ENCODE measurements at regions not wholly inside any gene's neighbourhood (a gene's known extent, or its start where the extent isn't known, plus 50 kb on each side); places are given as distances from the start of the nearest gene placed in this dataset.

DNA sequence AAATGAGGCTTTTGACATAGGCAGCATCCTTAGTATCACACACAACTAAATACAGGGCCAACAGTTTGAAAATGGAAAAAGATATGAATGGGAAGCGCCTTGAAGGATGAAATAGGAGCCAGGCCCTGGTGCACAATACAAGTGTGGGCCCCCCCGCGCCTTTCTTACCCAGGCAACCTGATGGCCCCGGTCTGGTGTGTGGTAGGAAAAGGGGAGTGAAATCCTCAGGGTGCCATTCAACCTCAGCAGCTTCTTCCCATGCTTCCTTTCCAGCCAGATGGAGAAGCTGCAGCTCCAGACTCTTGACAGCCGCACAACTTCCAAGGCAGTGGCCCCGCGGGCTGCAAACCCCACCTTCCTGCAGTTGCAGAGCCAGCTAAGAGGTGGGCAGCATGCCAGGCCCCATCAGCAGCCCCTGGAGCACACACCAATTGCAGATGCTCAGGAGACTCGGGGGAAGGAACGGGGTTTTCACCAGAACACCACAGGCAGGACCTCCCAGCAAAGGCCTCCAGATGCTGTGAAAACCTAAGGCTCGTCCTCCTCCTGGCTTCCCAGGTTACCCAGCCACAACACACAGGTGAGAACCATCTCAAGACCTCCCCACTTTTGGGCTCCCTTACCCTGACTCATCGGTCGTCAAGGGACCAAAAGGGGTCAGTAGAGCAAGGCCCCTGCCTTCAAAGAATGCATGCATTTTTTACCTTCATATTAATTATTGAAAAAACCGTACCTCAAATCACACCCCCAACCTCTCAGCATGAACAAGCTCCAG, 101.6 kb downstream of the CPN2 start:
- H3K9ac ChIP-seq (ENCODE audit: low read length): no peak overlapping the region
- H4K20me1 ChIP-seq (ENCODE audit: insufficient read depth): no peaks in the 10 kb centered on the region
- no peak overlapping the region for H2AFZ ChIP-seq (ENCODE audit: low read depth, low read length)
- H3K4me2 ChIP-seq (ENCODE audit: low read length): no peak overlapping the region
- no peaks in the 10 kb centered on the region for H3K27me3 ChIP-seq (ENCODE audit: insufficient read depth, low read depth, low read length)
- H3K79me2 ChIP-seq (replicated peaks; ENCODE audit: insufficient read depth, low read length): no peaks in the 10 kb centered on the region
- H3K9me2 ChIP-seq (ENCODE audit: insufficient read depth, low read length): no peaks in the 10 kb centered on the region
- H3K36me3 ChIP-seq (ENCODE audit: insufficient read depth, low read length): no peaks in the 10 kb centered on the region
- H3F3A ChIP-seq (ENCODE audit: insufficient read depth, low read length, poor library complexity, severe bottlenecking): no peaks in the 10 kb centered on the region
- H3K27ac ChIP-seq (ENCODE audit: low read length): no peak overlapping the region
- no peaks in the 10 kb centered on the region for H3K9me3 ChIP-seq (ENCODE audit: low read length)
- no peak overlapping the region for H3K4me3 ChIP-seq (ENCODE audit: low read length)
- TF ChIP-seq REST (IDR thresholded peaks at IDR 0.05; ENCODE audit: borderline replicate concordance) (no peak), SMC3 (conservative IDR thresholded peaks at IDR 0.05; ENCODE audit: poor library complexity) (no peak), MXI1 (conservative IDR thresholded peaks at IDR 0.05; ENCODE audit: poor library complexity, severe bottlenecking) (no peak), TAF1 (IDR thresholded peaks at IDR 0.05; ENCODE audit: low read depth) (no peak), EZH2 (IDR thresholded peaks at IDR 0.05; ENCODE audit: borderline replicate concordance, insufficient read depth, low read length, poor library complexity, severe bottlenecking) (no peak), POLR2AphosphoS5 (IDR thresholded peaks at IDR 0.05) (no peak), EP300 (conservative IDR thresholded peaks at IDR 0.05; ENCODE audit: poor library complexity, severe bottlenecking) (no peak), CTCF (IDR thresholded peaks at IDR 0.05; ENCODE audit: poor library complexity, severe bottlenecking) (no peak), RAD21 (conservative IDR thresholded peaks at IDR 0.05) (no peak)

- Histone ChIP-seq H2AFZ (ENCODE audit: low read depth, low read length) (no peak overlapping the region), H3K9me2 (ENCODE audit: insufficient read depth, low read length) (no peaks in the 10 kb centered on the region), H3K27me3 (ENCODE audit: insufficient read depth, low read depth, low read length) (no peaks in the 10 kb centered on the region), H3K36me3 (ENCODE audit: insufficient read depth, low read length) (no peaks in the 10 kb centered on the region), H3K4me3 (ENCODE audit: low read length) (no peak overlapping the region), H3K4me2 (ENCODE audit: low read length) (no peak overlapping the region), H3F3A (ENCODE audit: insufficient read depth, low read length, poor library complexity, severe bottlenecking) (no peaks in the 10 kb centered on the region), H3K9ac (ENCODE audit: low read length) (no peak overlapping the region), H3K27ac (ENCODE audit: low read length) (no peak overlapping the region), H3K9me3 (ENCODE audit: low read length) (no peaks in the 10 kb centered on the region), H3K79me2 (replicated peaks; ENCODE audit: insufficient read depth, low read length) (no peaks in the 10 kb centered on the region), H4K20me1 (ENCODE audit: insufficient read depth) (no peaks in the 10 kb centered on the region)
- no peak for TF ChIP-seq EZH2 (IDR thresholded peaks at IDR 0.05; ENCODE audit: borderline replicate concordance, insufficient read depth, low read length, poor library complexity, severe bottlenecking)
- no peak for TF ChIP-seq EP300 (conservative IDR thresholded peaks at IDR 0.05; ENCODE audit: poor library complexity, severe bottlenecking)
- TF ChIP-seq MXI1 (conservative IDR thresholded peaks at IDR 0.05; ENCODE audit: poor library complexity, severe bottlenecking): no peak
- no peak for TF ChIP-seq RAD21 (conservative IDR thresholded peaks at IDR 0.05)
- TF ChIP-seq TAF1 (IDR thresholded peaks at IDR 0.05; ENCODE audit: low read depth): no peak
- no peak for TF ChIP-seq SMC3 (conservative IDR thresholded peaks at IDR 0.05; ENCODE audit: poor library complexity)
- TF ChIP-seq REST (IDR thresholded peaks at IDR 0.05; ENCODE audit: borderline replicate concordance): no peak
- TF ChIP-seq CTCF (IDR thresholded peaks at IDR 0.05; ENCODE audit: poor library complexity, severe bottlenecking): no peak
- TF ChIP-seq POLR2AphosphoS5 (IDR thresholded peaks at IDR 0.05): no peak
Observed at GRCh38 chr3:194250098-194251002, 100.8 kb downstream of the CPN2 start.

All from neural cell (in vitro differentiated cells).